Nephron progenitor cell (in vitro differentiated cells): ENCODE measurements at regions not wholly inside any gene's neighbourhood (a gene's known extent, or its start where the extent isn't known, plus 50 kb on each side); places are given as distances from the start of the nearest gene placed in this dataset.

Source experiments
- DNase-seq: peaks from one replicate; pipeline ENCODE4 v3.0.0; 2021
- H3K27ac Mint-ChIP-seq: 2 replicates; pipeline ENCODE4 v1.8.0; 2021; ENCODE audit warnings: mild to moderate bottlenecking, moderate library complexity, mixed read lengths
- H3K27me3 Mint-ChIP-seq: 2 replicates; pipeline ENCODE4 v1.8.0; 2021; ENCODE audit warnings: mild to moderate bottlenecking, low read depth, mixed read lengths; ENCODE audit not compliant: poor library complexity
- H3K36me3 Mint-ChIP-seq: 2 replicates; pipeline ENCODE4 v1.8.0; 2021; ENCODE audit warnings: low read depth, mixed read lengths
- H3K4me1 Mint-ChIP-seq: 2 replicates; pipeline ENCODE4 v1.8.0; 2021; ENCODE audit warnings: mixed read lengths
- H3K4me3 Mint-ChIP-seq: 2 replicates; pipeline ENCODE4 v1.8.0; 2021; ENCODE audit warnings: mild to moderate bottlenecking, moderate library complexity, mixed read lengths
- H3K9me3 Mint-ChIP-seq: 2 replicates; pipeline ENCODE4 v1.8.0; 2021; ENCODE audit warnings: mild to moderate bottlenecking, moderate library complexity, mixed read lengths
- CTCF ChIP-seq: fragments of 200-600 bp; sonication (generic); IDR thresholded peaks from 2 replicates; pipeline ENCODE4 v1.5.0; 2021; ENCODE audit warnings: antibody characterized with exemption

- DNase-seq: no peak
- H3K9me3 Mint-ChIP-seq: peaks cover 8% of the 10 kb centered on the region
- H3K27ac Mint-ChIP-seq: peak overlapping the region; percentile 64
- H3K36me3 Mint-ChIP-seq: no peaks in the 10 kb centered on the region
- no peak overlapping the region for H3K4me3 Mint-ChIP-seq
- H3K4me1 Mint-ChIP-seq: peaks cover 35% of the 10 kb centered on the region
- H3K27me3 Mint-ChIP-seq: no peaks in the 10 kb centered on the region
- TF ChIP-seq CTCF: no peak
Observed at GRCh38 chr7:35333265-35333664, 79.4 kb upstream of the TBX20 start.

DNA sequence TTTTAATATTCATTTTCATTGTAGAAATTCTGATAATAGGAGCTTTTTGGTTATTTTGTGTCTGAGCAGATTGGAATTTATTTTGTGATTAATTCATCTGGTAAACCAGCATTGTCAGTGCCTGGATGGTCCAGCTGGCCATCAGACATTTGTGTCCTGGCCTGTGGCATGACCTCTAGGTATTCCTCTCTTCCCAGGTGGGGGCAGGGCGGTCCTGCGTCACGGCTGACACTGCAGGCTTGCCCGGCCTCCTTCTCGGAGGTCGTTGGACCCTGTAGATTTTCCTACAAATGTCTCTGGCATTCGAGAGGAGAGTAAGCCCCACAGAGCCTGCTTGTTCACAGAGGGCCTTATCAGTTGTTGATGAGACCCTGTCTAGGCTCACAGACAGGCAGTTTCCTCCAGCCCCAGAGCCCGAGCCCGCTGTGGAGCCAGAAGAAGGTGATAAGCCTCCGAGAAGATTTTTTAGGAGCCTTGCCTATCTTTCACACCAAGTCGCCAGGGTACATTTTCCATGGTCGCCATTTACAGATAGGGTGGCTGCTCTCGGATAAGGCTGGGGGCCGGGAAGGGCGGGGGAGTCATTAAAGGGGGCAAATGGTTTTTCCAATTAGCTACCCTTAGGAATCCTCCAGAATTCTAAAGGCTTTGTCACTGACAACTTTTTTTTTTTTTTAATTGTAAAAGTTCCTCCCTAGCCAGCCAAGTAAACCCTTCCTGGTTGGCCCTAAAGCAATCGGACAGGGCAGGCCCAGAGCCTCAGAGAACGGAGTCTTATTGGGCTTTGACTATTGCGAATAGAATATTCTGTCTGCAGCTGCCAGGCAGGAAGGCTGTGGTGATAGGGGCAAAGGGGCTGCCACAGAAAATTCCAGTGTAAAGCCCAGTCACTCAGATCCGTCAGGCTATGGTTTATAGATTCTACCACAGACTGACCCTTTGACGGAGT is 78.1 kb upstream of the TBX20 start:
- Mint-ChIP-seq H3K27ac (no peak overlapping the region), H3K27me3 (peaks cover 3% of the 10 kb centered on the region), H3K4me3 (no peak overlapping the region), H3K4me1 (peaks cover 42% of the 10 kb centered on the region), H3K36me3 (no peaks in the 10 kb centered on the region), H3K9me3 (peaks cover 9% of the 10 kb centered on the region)
- peak; percentile 20 for DNase-seq
- no peak for TF ChIP-seq CTCF

DNA sequence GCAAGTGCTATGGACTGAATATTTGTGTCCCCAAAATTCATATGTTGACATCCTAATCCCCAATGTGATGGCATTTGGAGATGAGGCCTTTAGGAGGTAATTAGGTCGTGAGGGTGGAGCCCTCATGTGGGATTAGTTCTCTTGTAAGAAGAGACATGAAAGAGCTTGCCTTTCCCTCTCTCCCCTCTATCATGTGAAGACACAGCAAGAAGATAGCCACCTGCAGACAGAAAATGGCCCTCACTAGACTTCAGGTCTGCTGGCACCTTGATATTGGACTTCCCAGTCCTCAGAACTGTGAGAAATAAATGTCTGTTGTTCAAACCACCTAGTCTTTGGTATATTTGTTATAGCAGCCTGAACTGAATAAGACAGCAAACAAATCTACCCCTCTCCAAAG is 75.1 kb upstream of the TBX20 start:
- Mint-ChIP-seq H3K27ac (no peak overlapping the region), H3K36me3 (peaks cover 6% of the 10 kb centered on the region), H3K9me3 (peaks cover 31% of the 10 kb centered on the region), H3K27me3 (peaks cover 3% of the 10 kb centered on the region), H3K4me3 (no peak overlapping the region), H3K4me1 (peaks cover 29% of the 10 kb centered on the region)
- no peak for DNase-seq
- TF ChIP-seq CTCF: no peak

DNA sequence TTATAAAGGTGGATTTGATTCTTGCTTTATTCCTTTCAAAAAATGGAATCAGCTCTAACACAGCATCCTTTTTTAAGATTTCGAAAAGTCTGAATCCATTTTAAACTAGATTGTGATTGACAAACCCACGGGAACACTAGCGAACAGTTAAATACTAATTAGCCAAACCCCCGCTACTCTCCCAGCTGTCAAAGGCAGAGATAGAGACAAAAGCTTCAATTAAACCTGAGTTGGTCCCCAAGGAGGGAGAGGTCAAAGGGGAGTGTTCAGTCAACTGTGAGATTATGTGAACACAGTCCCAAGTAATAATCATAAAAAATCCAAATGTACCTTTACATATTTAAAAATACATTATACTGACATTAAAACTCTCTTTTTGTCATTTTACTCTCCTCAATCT is 65.7 kb upstream of the TBX20 start:
- DNase-seq: no peak
- Mint-ChIP-seq H3K27ac (no peak overlapping the region), H3K27me3 (peaks cover 12% of the 10 kb centered on the region), H3K9me3 (peaks cover 10% of the 10 kb centered on the region), H3K4me3 (no peak overlapping the region), H3K36me3 (peaks cover 3% of the 10 kb centered on the region), H3K4me1 (peaks cover 7% of the 10 kb centered on the region)
- no peak for TF ChIP-seq CTCF

DNA sequence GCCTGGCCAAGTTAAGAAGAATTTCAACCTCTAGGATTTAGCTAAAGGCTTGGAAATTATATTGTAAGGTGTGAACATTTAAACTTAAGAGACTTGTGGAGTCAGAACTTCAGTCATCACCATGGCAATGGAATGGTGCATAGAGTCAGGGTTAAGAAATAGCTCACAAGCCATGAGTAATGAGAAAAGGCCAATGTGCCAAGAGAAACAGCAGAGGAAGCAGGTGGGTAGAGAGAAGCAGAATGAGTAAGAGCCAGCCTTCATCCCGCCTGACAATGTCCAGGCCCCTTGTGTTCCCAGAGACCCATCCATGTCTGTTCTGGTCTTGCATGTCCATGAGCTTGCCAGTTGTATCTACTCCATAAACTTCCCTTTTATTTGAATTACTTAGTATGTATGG is 62.6 kb upstream of the TBX20 start:
- Mint-ChIP-seq H3K4me1 (peaks cover 7% of the 10 kb centered on the region), H3K9me3 (no peaks in the 10 kb centered on the region), H3K4me3 (no peak overlapping the region), H3K27me3 (peaks cover 5% of the 10 kb centered on the region), H3K36me3 (no peaks in the 10 kb centered on the region), H3K27ac (no peak overlapping the region)
- no peak for TF ChIP-seq CTCF
- DNase-seq: no peak

DNA sequence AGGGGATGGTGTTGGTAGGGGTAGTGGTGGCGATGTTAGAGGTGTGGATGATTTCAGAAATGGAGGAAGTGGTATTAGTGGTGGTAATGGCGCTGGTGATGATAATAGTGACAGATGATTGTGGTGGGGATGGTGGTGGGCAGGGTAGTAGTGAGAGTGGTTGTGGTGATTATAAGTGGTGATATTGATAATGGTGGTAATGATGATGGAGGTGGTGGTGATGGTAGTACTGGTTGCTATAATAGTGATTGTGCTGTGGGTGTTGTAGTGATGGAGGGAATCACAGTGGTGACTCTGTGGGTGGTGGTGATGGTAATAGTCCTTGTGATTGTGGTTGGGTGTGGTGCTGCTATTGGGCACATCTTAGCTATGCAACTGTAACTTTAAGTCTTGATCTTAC is 61.6 kb upstream of the TBX20 start:
- no peaks in the 10 kb centered on the region for H3K36me3 Mint-ChIP-seq
- no peak for TF ChIP-seq CTCF
- H3K27ac Mint-ChIP-seq: no peak overlapping the region
- DNase-seq: no peak
- H3K4me3 Mint-ChIP-seq: no peak overlapping the region
- no peaks in the 10 kb centered on the region for H3K9me3 Mint-ChIP-seq
- peaks cover 5% of the 10 kb centered on the region for H3K27me3 Mint-ChIP-seq
- peaks cover 7% of the 10 kb centered on the region for H3K4me1 Mint-ChIP-seq
